ENCODE measurements at regions not wholly inside any gene's neighbourhood (a gene's known extent, or its start where the extent isn't known, plus 50 kb on each side); places are given as distances from the start of the nearest gene placed in this dataset.

DNA sequence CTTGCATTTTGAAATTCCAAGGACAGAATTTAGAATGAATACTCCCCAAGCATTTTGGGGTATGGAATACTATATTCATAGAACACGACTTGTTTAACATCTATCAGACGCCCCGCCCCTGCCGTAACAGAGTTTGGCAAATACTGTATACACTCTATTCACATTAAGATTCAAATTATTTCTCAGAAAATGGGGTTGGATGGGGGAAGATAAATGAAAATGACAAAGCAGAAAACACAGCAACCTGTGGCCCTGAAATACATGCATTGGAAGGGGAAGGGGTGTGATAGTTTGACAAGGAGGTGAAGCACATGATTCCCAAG lies 634.6 kb upstream of the SLC39A10 start:
- H3K27me3 ChIP-seq (ENCODE audit: insufficient read depth, poor library complexity, severe bottlenecking) = no peaks in the 10 kb centered on the region
- no peak overlapping the region for H3K27ac ChIP-seq (ENCODE audit: poor library complexity, severe bottlenecking)
- H3K9me3 ChIP-seq (ENCODE audit: severe bottlenecking) = no peaks in the 10 kb centered on the region
- ATAC-seq (ENCODE audit: low read depth) (no peak), DNase-seq (ENCODE audit: low spot score) (no peak)
- no peak overlapping the region for H3K4me3 ChIP-seq (ENCODE audit: severe bottlenecking)
- no peaks in the 10 kb centered on the region for H3K4me1 ChIP-seq (ENCODE audit: insufficient read depth, poor library complexity, severe bottlenecking)
- TF ChIP-seq, protein P1, sequence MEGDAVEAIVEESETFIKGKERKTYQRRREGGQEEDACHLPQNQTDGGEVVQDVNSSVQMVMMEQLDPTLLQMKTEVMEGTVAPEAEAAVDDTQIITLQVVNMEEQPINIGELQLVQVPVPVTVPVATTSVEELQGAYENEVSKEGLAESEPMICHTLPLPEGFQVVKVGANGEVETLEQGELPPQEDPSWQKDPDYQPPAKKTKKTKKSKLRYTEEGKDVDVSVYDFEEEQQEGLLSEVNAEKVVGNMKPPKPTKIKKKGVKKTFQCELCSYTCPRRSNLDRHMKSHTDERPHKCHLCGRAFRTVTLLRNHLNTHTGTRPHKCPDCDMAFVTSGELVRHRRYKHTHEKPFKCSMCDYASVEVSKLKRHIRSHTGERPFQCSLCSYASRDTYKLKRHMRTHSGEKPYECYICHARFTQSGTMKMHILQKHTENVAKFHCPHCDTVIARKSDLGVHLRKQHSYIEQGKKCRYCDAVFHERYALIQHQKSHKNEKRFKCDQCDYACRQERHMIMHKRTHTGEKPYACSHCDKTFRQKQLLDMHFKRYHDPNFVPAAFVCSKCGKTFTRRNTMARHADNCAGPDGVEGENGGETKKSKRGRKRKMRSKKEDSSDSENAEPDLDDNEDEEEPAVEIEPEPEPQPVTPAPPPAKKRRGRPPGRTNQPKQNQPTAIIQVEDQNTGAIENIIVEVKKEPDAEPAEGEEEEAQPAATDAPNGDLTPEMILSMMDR (IDR thresholded peaks at IDR 0.05; ENCODE audit: poor library complexity, severe bottlenecking) = no peak
- H3K36me3 ChIP-seq (ENCODE audit: low read depth) = no peaks in the 10 kb centered on the region

GRCh38 chr2:195021711-195022507 lies 635.1 kb upstream of the SLC39A10 start:
- DNase-seq (ENCODE audit: low spot score) = no peak
- H3K9me3 ChIP-seq (ENCODE audit: severe bottlenecking) = no peaks in the 10 kb centered on the region
- H3K4me3 ChIP-seq (ENCODE audit: severe bottlenecking) = no peak overlapping the region
- no peak overlapping the region for H3K27ac ChIP-seq (ENCODE audit: poor library complexity, severe bottlenecking)
- H3K4me1 ChIP-seq (ENCODE audit: insufficient read depth, poor library complexity, severe bottlenecking) = no peaks in the 10 kb centered on the region
- H3K36me3 ChIP-seq (ENCODE audit: low read depth) = no peaks in the 10 kb centered on the region
- TF ChIP-seq, protein P1 (IDR thresholded peaks at IDR 0.05; ENCODE audit: poor library complexity, severe bottlenecking) = no peak
- no peak for ATAC-seq (ENCODE audit: low read depth)
- no peaks in the 10 kb centered on the region for H3K27me3 ChIP-seq (ENCODE audit: insufficient read depth, poor library complexity, severe bottlenecking)

GRCh38 chr2:195018462-195018861 lies 638.6 kb upstream of the SLC39A10 start:
- Histone ChIP-seq H3K27me3 (ENCODE audit: insufficient read depth, poor library complexity, severe bottlenecking) (no peaks in the 10 kb centered on the region), H3K36me3 (ENCODE audit: low read depth) (no peaks in the 10 kb centered on the region), H3K4me3 (ENCODE audit: severe bottlenecking) (no peak overlapping the region), H3K4me1 (ENCODE audit: insufficient read depth, poor library complexity, severe bottlenecking) (no peaks in the 10 kb centered on the region), H3K27ac (ENCODE audit: poor library complexity, severe bottlenecking) (no peak overlapping the region), H3K9me3 (ENCODE audit: severe bottlenecking) (no peaks in the 10 kb centered on the region)
- TF ChIP-seq, protein P1 (IDR thresholded peaks at IDR 0.05; ENCODE audit: poor library complexity, severe bottlenecking) = no peak
- DNase-seq (ENCODE audit: low spot score) (no peak), ATAC-seq (ENCODE audit: low read depth) (no peak)

GRCh38 chr2:195017890-195018289 lies 639.1 kb upstream of the SLC39A10 start:
- Histone ChIP-seq H3K36me3 (ENCODE audit: low read depth) (no peaks in the 10 kb centered on the region), H3K9me3 (ENCODE audit: severe bottlenecking) (no peaks in the 10 kb centered on the region), H3K27ac (ENCODE audit: poor library complexity, severe bottlenecking) (no peak overlapping the region), H3K4me1 (ENCODE audit: insufficient read depth, poor library complexity, severe bottlenecking) (no peaks in the 10 kb centered on the region), H3K4me3 (ENCODE audit: severe bottlenecking) (no peak overlapping the region), H3K27me3 (ENCODE audit: insufficient read depth, poor library complexity, severe bottlenecking) (no peaks in the 10 kb centered on the region)
- ATAC-seq (ENCODE audit: low read depth) = peak; percentile 31; the same call in 1 of the 3 replicates
- no peak for DNase-seq (ENCODE audit: low spot score)
- TF ChIP-seq, protein P1 (IDR thresholded peaks at IDR 0.05; ENCODE audit: poor library complexity, severe bottlenecking) = no peak

- Histone ChIP-seq H3K27ac (ENCODE audit: poor library complexity, severe bottlenecking) (no peak overlapping the region), H3K4me1 (ENCODE audit: insufficient read depth, poor library complexity, severe bottlenecking) (no peaks in the 10 kb centered on the region), H3K27me3 (ENCODE audit: insufficient read depth, poor library complexity, severe bottlenecking) (no peaks in the 10 kb centered on the region), H3K9me3 (ENCODE audit: severe bottlenecking) (no peaks in the 10 kb centered on the region), H3K4me3 (ENCODE audit: severe bottlenecking) (no peak overlapping the region), H3K36me3 (ENCODE audit: low read depth) (no peaks in the 10 kb centered on the region)
- ATAC-seq (ENCODE audit: low read depth) (no peak), DNase-seq (ENCODE audit: low spot score) (no peak)
- TF ChIP-seq, protein P1 (IDR thresholded peaks at IDR 0.05; ENCODE audit: poor library complexity, severe bottlenecking) = no peak
Measured at GRCh38 chr2:195016841-195017240, 640.2 kb upstream of the SLC39A10 start.
